ENCODE measurements at regions not wholly inside any gene's neighbourhood (a gene's known extent, or its start where the extent isn't known, plus 50 kb on each side); places are given as distances from the start of the nearest gene placed in this dataset.

DNA sequence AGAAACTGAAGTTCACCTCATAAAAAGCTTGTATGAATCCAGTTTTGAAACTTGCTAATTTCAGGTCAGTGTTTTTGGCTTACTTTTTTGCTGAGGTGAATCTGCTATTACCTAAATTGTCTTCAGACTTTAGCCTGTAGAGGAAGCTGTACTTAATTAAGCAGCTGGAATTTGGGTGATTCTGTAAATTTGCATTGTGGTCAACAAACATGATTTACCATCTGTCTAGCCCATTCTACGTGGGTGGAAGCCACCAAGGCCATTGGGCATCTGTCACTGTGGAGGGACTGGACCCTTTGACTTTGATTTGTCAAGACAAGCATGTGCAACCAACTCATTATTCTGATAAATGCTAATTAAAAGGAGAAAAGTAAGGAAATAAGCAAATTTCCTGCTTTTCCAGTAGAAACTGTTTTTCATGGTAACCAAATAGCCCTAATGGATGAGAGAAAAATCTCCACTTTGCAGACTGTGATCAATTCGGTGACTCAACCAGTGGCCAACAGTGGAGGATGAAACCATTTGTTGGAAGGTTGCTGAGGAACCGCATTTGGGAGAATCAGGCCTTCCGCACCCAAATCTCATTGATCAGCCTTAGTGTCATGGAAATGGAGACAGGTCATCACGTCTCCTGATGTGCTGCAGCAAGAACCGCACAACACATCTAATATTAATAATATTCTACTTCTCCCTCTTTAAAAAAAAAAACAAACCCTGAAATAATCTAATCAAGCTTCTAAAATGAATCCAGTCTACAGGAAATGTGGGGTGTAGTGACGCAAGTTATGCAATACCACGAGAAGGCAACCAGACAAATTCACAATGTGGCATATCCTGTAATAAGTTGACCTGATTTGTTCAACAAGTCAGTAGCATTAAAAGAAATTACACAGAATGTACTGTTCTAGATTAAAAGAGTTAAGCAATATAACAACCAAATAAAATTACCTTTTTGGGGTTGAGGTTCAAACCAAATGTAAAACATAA lies 54.3 kb downstream of the GARRE1 start:
- TF ChIP-seq, protein P1, sequence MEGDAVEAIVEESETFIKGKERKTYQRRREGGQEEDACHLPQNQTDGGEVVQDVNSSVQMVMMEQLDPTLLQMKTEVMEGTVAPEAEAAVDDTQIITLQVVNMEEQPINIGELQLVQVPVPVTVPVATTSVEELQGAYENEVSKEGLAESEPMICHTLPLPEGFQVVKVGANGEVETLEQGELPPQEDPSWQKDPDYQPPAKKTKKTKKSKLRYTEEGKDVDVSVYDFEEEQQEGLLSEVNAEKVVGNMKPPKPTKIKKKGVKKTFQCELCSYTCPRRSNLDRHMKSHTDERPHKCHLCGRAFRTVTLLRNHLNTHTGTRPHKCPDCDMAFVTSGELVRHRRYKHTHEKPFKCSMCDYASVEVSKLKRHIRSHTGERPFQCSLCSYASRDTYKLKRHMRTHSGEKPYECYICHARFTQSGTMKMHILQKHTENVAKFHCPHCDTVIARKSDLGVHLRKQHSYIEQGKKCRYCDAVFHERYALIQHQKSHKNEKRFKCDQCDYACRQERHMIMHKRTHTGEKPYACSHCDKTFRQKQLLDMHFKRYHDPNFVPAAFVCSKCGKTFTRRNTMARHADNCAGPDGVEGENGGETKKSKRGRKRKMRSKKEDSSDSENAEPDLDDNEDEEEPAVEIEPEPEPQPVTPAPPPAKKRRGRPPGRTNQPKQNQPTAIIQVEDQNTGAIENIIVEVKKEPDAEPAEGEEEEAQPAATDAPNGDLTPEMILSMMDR (IDR thresholded peaks at IDR 0.05) = no peak
- TF ChIP-seq POLR2A (IDR thresholded peaks at IDR 0.05) = no peak
